Dendritic cell treated with granulocyte-macrophage colony-stimulating factor and Interleukin-4, amounts not matched to agents 40 ng/mL and 50 ng/mL, for 4 days (primary cell): ENCODE measurements at regions not wholly inside any gene's neighbourhood (a gene's known extent, or its start where the extent isn't known, plus 50 kb on each side); places are given as distances from the start of the nearest gene placed in this dataset.

Experiments
- H3K27ac Mint-ChIP-seq: one replicate; pipeline ENCODE4 v1.8.0; 2022; ENCODE audit warnings: mild to moderate bottlenecking, mixed read lengths
- H3K27me3 Mint-ChIP-seq: one replicate; pipeline ENCODE4 v1.8.0; 2022; ENCODE audit warnings: mild to moderate bottlenecking, mixed read lengths
- H3K36me3 Mint-ChIP-seq: one replicate; pipeline ENCODE4 v1.8.0; 2022; ENCODE audit warnings: low read depth, mixed read lengths
- H3K4me1 Mint-ChIP-seq: one replicate; pipeline ENCODE4 v1.8.0; 2022; ENCODE audit warnings: low read depth, mixed read lengths
- H3K4me3 Mint-ChIP-seq: one replicate; pipeline ENCODE4 v1.8.0; 2022; ENCODE audit warnings: mild to moderate bottlenecking, moderate library complexity, mixed read lengths
- H3K9me3 Mint-ChIP-seq: one replicate; pipeline ENCODE4 v1.8.0; 2022; ENCODE audit warnings: mixed read lengths
- intact Hi-C: fragments of 100-400 bp; cut with micrococcal nuclease; formaldehyde crosslinking; loops from one replicate; pipeline ENCODE4 v1.15.0; 2022

DNA sequence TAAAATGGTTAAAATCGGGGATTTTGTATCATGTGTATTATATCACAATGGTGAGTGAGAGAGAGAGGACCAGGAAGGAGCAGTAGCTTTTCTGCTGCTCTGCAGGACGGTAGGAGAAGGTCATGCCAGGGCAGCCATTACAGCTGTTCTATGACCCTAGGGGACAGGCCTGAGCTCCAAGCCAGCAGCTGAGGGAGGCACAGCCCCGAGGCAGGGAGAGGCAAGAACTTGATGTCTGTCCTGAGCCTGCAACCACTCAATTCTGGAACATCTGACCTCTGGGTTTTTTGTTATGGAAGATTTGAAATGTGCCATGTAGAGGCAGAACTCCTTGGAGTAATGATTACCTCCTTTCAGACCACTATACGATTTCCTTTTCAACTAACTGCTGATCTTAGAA lies 135.8 kb upstream of the SH3BP4 start:
- Mint-ChIP-seq H3K4me3 (no peak overlapping the region), H3K9me3 (no peaks in the 10 kb centered on the region), H3K4me1 (no peaks in the 10 kb centered on the region), H3K27ac (no peak overlapping the region), H3K27me3 (peaks cover 2% of the 10 kb centered on the region), H3K36me3 (no peaks in the 10 kb centered on the region)
- intact Hi-C loops: no loop called here

DNA sequence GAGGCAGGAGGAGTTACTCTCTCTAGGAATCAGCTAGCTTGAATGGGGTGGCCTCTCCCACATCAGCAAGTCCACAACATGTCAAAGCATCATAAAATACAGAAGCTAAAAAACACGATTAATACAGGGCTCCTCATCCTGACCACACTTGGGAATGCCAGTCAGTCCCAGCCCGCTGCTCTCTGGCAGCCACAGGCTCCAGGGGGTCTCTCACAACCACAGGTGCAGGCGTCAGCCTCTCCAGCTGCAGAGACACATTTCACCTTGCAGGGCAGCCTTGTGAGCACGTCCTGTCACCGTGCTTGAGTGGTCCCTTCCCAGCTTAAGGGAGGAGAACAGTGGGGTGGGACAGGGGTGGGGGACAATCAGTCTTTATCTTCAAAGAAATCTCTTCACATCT lies 137.4 kb upstream of the SH3BP4 start:
- H3K4me1 Mint-ChIP-seq: no peaks in the 10 kb centered on the region

GRCh38 chr2:234812851-234813250 lies 139.0 kb upstream of the SH3BP4 start:
- no peak overlapping the region for H3K27ac Mint-ChIP-seq
- peaks cover 2% of the 10 kb centered on the region for H3K27me3 Mint-ChIP-seq
- no peak overlapping the region for H3K4me3 Mint-ChIP-seq
- no peaks in the 10 kb centered on the region for H3K4me1 Mint-ChIP-seq
- H3K9me3 Mint-ChIP-seq: no peaks in the 10 kb centered on the region
- intact Hi-C loops: no loop called here
- H3K36me3 Mint-ChIP-seq: no peaks in the 10 kb centered on the region

More for the DNA sequence above, 137.4 kb upstream of the SH3BP4 start:
- peaks cover 2% of the 10 kb centered on the region for H3K27me3 Mint-ChIP-seq
- H3K27ac Mint-ChIP-seq: no peak overlapping the region
- intact Hi-C loops: no loop called here
- no peaks in the 10 kb centered on the region for H3K9me3 Mint-ChIP-seq
- H3K4me3 Mint-ChIP-seq: no peak overlapping the region
- no peaks in the 10 kb centered on the region for H3K36me3 Mint-ChIP-seq

GRCh38 chr2:234808907-234809306 lies 142.9 kb upstream of the SH3BP4 start:
- no peak overlapping the region for H3K27ac Mint-ChIP-seq
- intact Hi-C loops: no loop called here
- no peaks in the 10 kb centered on the region for H3K36me3 Mint-ChIP-seq
- H3K4me1 Mint-ChIP-seq: no peaks in the 10 kb centered on the region
- H3K9me3 Mint-ChIP-seq: no peaks in the 10 kb centered on the region
- no peak overlapping the region for H3K4me3 Mint-ChIP-seq
- no peaks in the 10 kb centered on the region for H3K27me3 Mint-ChIP-seq

GRCh38 chr2:234806818-234807217 lies 145.0 kb upstream of the SH3BP4 start:
- Mint-ChIP-seq H3K36me3 (no peaks in the 10 kb centered on the region), H3K9me3 (no peaks in the 10 kb centered on the region), H3K4me3 (no peak overlapping the region), H3K27ac (no peak overlapping the region), H3K4me1 (no peaks in the 10 kb centered on the region), H3K27me3 (no peaks in the 10 kb centered on the region)
- intact Hi-C loops: no loop called here

GRCh38 chr2:234805836-234806235 lies 146.0 kb upstream of the SH3BP4 start:
- Mint-ChIP-seq H3K27me3 (no peaks in the 10 kb centered on the region), H3K9me3 (no peaks in the 10 kb centered on the region), H3K27ac (no peak overlapping the region), H3K4me1 (no peaks in the 10 kb centered on the region), H3K4me3 (no peak overlapping the region), H3K36me3 (no peaks in the 10 kb centered on the region)
- intact Hi-C loops: no loop called here

DNA sequence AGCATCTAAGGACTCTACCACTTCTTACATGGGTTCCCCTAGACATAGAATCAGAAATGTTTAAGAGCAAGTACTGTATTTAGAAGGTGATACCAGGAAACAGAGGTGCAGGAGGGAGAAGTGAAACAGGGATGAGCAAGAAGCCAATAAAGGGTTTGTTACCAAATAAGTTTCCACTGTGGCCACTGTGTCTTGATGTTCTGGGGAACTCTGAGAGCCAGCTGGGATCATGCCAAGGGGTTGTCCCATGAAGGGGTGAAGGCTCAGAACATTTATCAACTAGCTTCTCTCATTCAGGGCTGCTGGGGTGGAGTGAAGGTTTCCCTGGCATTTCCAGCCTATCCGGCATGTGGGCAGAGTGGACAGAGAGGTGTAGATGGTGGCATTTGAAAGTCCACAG lies 147.1 kb upstream of the SH3BP4 start:
- no peaks in the 10 kb centered on the region for H3K36me3 Mint-ChIP-seq
- H3K27me3 Mint-ChIP-seq: no peaks in the 10 kb centered on the region
- no peaks in the 10 kb centered on the region for H3K9me3 Mint-ChIP-seq
- H3K4me3 Mint-ChIP-seq: no peak overlapping the region
- no peak overlapping the region for H3K27ac Mint-ChIP-seq
- no peaks in the 10 kb centered on the region for H3K4me1 Mint-ChIP-seq
- intact Hi-C loops: no loop called here

GRCh38 chr2:234802845-234803171 lies 149.0 kb upstream of the SH3BP4 start:
- Mint-ChIP-seq H3K27ac (no peak overlapping the region), H3K9me3 (no peaks in the 10 kb centered on the region), H3K36me3 (no peaks in the 10 kb centered on the region), H3K4me3 (no peak overlapping the region), H3K27me3 (no peaks in the 10 kb centered on the region), H3K4me1 (no peaks in the 10 kb centered on the region)
- intact Hi-C loops: no loop called here

DNA sequence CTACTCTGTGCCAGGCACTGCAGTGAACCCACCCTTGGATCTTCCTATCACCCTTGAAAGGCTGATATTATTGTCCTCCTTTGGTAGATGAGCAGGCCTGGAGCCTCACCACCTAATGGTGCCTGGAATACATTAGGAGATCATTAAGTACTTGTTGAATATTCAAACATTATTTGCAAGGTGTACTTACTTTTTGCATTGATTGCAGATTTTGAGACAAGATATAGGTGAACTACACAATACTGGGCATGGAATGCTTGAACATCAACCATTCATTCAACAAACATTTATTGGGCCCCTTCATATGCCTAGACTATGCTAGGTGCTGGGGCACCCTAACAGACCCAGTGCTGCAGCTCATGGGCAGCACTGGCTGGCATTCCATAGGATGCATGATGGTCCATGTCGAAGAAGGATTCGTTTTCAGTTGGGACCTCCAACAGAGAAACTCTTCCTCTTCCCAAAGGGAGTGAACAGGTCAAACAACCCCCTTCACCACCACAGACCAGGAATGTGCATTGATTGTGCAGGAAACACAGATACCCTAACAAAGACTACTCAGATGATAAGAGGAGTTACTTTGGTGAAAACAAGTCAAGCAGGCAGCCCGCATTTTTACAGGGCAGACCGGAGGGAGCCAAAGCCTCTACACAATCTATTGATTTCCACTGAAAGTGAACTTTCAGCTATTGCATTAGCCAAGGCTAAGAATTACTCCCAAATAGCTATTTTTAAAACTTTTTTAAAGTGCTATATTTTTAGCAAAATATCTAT lies 149.6 kb upstream of the SH3BP4 start:
- Mint-ChIP-seq H3K36me3 (no peaks in the 10 kb centered on the region), H3K9me3 (no peaks in the 10 kb centered on the region), H3K4me1 (no peaks in the 10 kb centered on the region), H3K27me3 (no peaks in the 10 kb centered on the region), H3K27ac (no peak overlapping the region), H3K4me3 (no peak overlapping the region)
- intact Hi-C loops: no loop called here

DNA sequence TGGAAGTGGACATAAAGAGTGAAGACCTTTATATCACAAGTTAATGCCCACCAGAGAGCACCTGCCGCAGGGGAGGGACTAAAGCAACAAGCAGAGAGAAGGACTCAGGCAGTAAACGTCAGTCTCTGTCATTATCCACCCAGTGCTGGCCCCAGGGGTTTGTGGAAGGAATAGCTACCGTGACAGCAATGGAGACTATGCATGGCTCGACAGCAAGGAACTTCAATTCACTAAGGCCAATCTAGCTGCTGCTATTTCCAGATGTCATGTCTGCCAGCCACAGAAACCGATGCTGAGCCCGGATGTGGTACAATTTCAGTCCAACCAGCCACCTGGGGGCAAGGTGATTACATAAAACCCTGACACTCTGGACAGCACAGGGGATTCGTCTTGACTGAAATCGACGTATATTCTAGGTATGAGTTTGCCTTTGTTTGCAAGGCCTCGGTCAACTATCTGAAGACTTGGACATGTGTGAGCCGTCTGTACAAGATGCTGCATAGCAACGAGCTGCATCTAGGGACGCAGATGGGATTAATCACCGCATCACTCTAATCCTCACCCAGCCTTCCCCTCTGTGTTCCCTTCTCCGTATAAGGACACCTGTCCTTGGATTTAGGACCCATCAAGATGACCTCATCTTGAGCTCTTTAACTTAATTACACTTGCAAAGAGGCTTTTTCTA lies 154.1 kb upstream of the SH3BP4 start:
- H3K27ac Mint-ChIP-seq: no peak overlapping the region
- no peaks in the 10 kb centered on the region for H3K27me3 Mint-ChIP-seq
- H3K36me3 Mint-ChIP-seq: no peaks in the 10 kb centered on the region
- no peaks in the 10 kb centered on the region for H3K9me3 Mint-ChIP-seq
- no peaks in the 10 kb centered on the region for H3K4me1 Mint-ChIP-seq
- no peak overlapping the region for H3K4me3 Mint-ChIP-seq
- intact Hi-C loops: no loop called here

- no peak overlapping the region for H3K4me3 Mint-ChIP-seq
- no peaks in the 10 kb centered on the region for H3K4me1 Mint-ChIP-seq
- no peaks in the 10 kb centered on the region for H3K9me3 Mint-ChIP-seq
- no peaks in the 10 kb centered on the region for H3K36me3 Mint-ChIP-seq
- H3K27me3 Mint-ChIP-seq: no peaks in the 10 kb centered on the region
- intact Hi-C loops: no loop called here
- H3K27ac Mint-ChIP-seq: no peak overlapping the region
These were observed 155.7 kb upstream of the SH3BP4 start for GRCh38 chr2:234796045-234796591.

DNA sequence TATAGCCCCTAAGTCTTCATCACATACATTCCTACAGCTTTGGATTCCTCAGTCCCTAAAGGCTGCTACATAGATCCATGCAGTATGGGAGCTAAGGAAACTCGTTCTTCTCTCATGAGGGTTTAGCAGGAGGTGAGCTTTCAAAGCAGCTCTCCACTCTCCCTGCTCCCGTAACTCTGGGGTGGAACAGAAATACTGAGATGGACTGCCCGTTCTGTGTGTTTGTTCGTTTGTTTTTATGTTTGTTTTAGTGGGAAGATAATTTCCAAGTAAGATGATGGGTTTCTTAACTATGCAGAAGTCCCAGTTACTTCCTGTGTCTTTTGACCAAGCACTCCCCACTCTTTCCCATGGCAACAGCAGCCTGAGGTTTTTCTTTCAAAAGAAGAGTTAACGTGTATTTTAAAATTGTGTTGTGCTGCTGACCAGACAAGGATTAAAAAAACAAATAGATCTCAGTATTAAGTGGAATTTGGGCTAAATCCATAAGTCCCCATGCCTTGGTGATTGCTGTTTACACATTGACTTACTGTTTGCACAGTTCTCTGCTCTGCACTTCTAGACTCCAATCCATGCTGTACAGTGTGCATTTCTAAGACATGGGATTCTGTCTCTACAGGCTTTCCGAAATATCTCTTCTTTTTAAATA lies 156.4 kb upstream of the SH3BP4 start:
- Mint-ChIP-seq H3K4me3 (no peak overlapping the region), H3K27ac (no peak overlapping the region), H3K4me1 (no peaks in the 10 kb centered on the region), H3K27me3 (no peaks in the 10 kb centered on the region), H3K36me3 (no peaks in the 10 kb centered on the region), H3K9me3 (no peaks in the 10 kb centered on the region)
- intact Hi-C loops: no loop called here

DNA sequence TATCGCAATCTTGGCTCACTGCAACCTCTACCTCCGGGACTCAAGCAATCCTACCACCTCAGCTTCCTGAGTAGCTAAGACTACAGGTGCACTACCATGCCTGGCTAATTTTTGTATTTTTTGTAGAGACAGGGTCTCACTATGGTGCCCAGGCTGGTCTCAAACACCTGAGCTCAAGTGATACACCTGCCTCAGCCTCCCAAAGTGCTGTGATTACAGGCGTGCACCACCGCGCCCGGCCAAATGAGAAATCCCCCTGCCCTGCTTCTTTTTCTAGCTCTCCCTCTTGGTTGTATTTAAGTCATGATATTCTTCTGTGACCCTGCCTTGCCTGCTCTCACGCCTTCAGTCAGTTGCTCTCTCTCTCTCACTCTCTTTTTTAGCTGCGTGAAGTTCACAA lies 157.0 kb upstream of the SH3BP4 start:
- no peaks in the 10 kb centered on the region for H3K4me1 Mint-ChIP-seq
- no peak overlapping the region for H3K27ac Mint-ChIP-seq
- H3K36me3 Mint-ChIP-seq: no peaks in the 10 kb centered on the region
- H3K4me3 Mint-ChIP-seq: no peak overlapping the region
- H3K27me3 Mint-ChIP-seq: no peaks in the 10 kb centered on the region
- intact Hi-C loops: no loop called here
- no peaks in the 10 kb centered on the region for H3K9me3 Mint-ChIP-seq

- Mint-ChIP-seq H3K4me1 (no peaks in the 10 kb centered on the region), H3K27me3 (no peaks in the 10 kb centered on the region), H3K4me3 (no peak overlapping the region), H3K36me3 (no peaks in the 10 kb centered on the region), H3K9me3 (no peaks in the 10 kb centered on the region), H3K27ac (no peak overlapping the region)
- intact Hi-C loops: no loop called here
These were observed 158.5 kb upstream of the SH3BP4 start for GRCh38 chr2:234793212-234793785.
